ENCODE measurements at regions not wholly inside any gene's neighbourhood (a gene's known extent, or its start where the extent isn't known, plus 50 kb on each side); places are given as distances from the start of the nearest gene placed in this dataset.
"Not testable (repeated sequence)": the region's sequence is repeated elsewhere in the genome, so short reads cannot be mapped to it uniquely, and the experiment has no call there.

- DNase-seq: no peak
These were observed 117.8 kb upstream of the IGF1R start for GRCh38 chr15:98530570-98530969.

- DNase-seq: no peak
These were observed 116.3 kb upstream of the IGF1R start for GRCh38 chr15:98532063-98532462.

GRCh38 chr15:98536976-98537375 is 111.4 kb upstream of the IGF1R start:
- DNase-seq: no peak

- no peak for DNase-seq
These were observed 110.8 kb upstream of the IGF1R start for GRCh38 chr15:98537516-98538060.

- no peak for DNase-seq
These were observed 106.8 kb upstream of the IGF1R start for GRCh38 chr15:98541519-98541918.

- no peak for DNase-seq
These were observed 105.1 kb upstream of the IGF1R start for GRCh38 chr15:98543237-98543636.

- DNase-seq: no peak
These were observed 102.0 kb upstream of the IGF1R start for GRCh38 chr15:98546329-98546728.

- peak; percentile 35 for DNase-seq
These were observed 101.1 kb upstream of the IGF1R start for GRCh38 chr15:98547275-98547674.

GRCh38 chr15:98547741-98548138 is 100.6 kb upstream of the IGF1R start:
- no peak for DNase-seq

GRCh38 chr15:98548139-98548971 is 100.0 kb upstream of the IGF1R start:
- no peak for DNase-seq

- no peak for DNase-seq
These were observed 99.3 kb upstream of the IGF1R start for GRCh38 chr15:98549003-98549402.

- no peak for DNase-seq
These were observed 98.6 kb upstream of the IGF1R start for GRCh38 chr15:98549741-98550140.

- DNase-seq: not testable (repeated sequence)
These were observed 98.0 kb upstream of the IGF1R start for GRCh38 chr15:98550363-98550762.

GRCh38 chr15:98551936-98552562 is 96.3 kb upstream of the IGF1R start:
- DNase-seq: no peak

GRCh38 chr15:98554272-98555172 is 93.8 kb upstream of the IGF1R start:
- DNase-seq: no peak

- DNase-seq: no peak
These were observed 93.2 kb upstream of the IGF1R start for GRCh38 chr15:98555173-98555515.

GRCh38 chr15:98556321-98556720 is 92.0 kb upstream of the IGF1R start:
- no peak for DNase-seq

- no peak for DNase-seq
These were observed 88.0 kb upstream of the IGF1R start for GRCh38 chr15:98560338-98560737.

- DNase-seq: no peak
These were observed 87.0 kb upstream of the IGF1R start for GRCh38 chr15:98561169-98561941.

GRCh38 chr15:98562331-98562937 is 85.9 kb upstream of the IGF1R start:
- no peak for DNase-seq

GRCh38 chr15:98565566-98565965 is 82.8 kb upstream of the IGF1R start:
- no peak for DNase-seq

GRCh38 chr15:98567951-98568350 is 80.4 kb upstream of the IGF1R start:
- DNase-seq: no peak

Data from GF-D8 (cell line).